Chondrocyte (in vitro differentiated cells): ENCODE measurements at regions not wholly inside any gene's neighbourhood (a gene's known extent, or its start where the extent isn't known, plus 50 kb on each side); places are given as distances from the start of the nearest gene placed in this dataset.

Experiments
- DNase-seq: peaks from one replicate; pipeline ENCODE4 v3.0.0; 2021; ENCODE audit warnings: mixed read lengths, low spot score
- H3K27ac Mint-ChIP-seq: one replicate; pipeline ENCODE4 v1.8.0; 2021; ENCODE audit warnings: mild to moderate bottlenecking, moderate library complexity, mixed read lengths; ENCODE audit not compliant: unreplicated experiment
- H3K27me3 Mint-ChIP-seq: 2 replicates; pipeline ENCODE4 v1.8.0; 2021; ENCODE audit warnings: low read depth, mixed read lengths
- H3K36me3 Mint-ChIP-seq: 2 replicates; pipeline ENCODE4 v1.8.0; 2021; ENCODE audit warnings: low read depth, mixed read lengths
- H3K4me1 Mint-ChIP-seq: 2 replicates; pipeline ENCODE4 v1.8.0; 2021; ENCODE audit warnings: low read depth, mild to moderate bottlenecking, mixed read lengths
- H3K4me3 Mint-ChIP-seq: one replicate; pipeline ENCODE4 v1.8.0; 2021; ENCODE audit warnings: mild to moderate bottlenecking, moderate library complexity, mixed read lengths; ENCODE audit not compliant: unreplicated experiment
- H3K9me3 Mint-ChIP-seq: 2 replicates; pipeline ENCODE4 v1.8.0; 2021; ENCODE audit warnings: low read depth, mixed read lengths
- TF ChIP-seq, protein P1 (sequence below): fragments of 200-600 bp; sonication (generic); IDR thresholded peaks from 2 replicates; pipeline ENCODE4 v1.5.0; 2021; ENCODE audit warnings: antibody characterized with exemption, mild to moderate bottlenecking, moderate library complexity

DNA sequence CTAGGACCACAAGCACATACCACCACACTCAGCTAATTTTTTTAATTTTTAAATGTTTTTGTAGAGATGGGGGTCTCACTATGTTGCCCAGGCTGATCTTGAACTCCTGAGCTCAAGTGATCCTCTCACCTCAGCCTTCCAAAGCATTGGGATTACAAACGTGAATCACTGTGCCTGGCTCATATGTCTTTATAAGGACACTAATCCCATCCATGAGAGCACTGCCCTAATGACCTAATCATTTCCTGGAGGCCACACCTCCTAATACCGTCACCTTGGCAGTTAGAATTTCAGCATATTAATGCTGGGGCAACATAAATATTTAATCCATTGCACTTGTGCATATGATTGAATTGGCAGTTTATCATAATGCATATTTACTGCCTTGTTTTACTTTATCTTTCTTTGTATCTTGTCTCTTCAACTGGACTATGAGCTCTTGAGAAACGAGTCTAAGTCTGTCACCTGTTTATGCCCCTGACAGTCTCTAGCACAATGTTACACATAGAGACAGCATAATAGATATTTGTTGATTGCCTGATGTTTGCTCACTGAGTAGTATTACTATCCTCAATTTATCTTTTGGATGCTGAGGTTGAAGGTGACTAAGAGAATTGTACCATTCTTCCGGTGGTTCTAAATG, 172.0 kb downstream of the AASDH start:
- no peak overlapping the region for H3K4me3 Mint-ChIP-seq
- peaks cover 3% of the 10 kb centered on the region for H3K4me1 Mint-ChIP-seq
- TF ChIP-seq, protein P1, sequence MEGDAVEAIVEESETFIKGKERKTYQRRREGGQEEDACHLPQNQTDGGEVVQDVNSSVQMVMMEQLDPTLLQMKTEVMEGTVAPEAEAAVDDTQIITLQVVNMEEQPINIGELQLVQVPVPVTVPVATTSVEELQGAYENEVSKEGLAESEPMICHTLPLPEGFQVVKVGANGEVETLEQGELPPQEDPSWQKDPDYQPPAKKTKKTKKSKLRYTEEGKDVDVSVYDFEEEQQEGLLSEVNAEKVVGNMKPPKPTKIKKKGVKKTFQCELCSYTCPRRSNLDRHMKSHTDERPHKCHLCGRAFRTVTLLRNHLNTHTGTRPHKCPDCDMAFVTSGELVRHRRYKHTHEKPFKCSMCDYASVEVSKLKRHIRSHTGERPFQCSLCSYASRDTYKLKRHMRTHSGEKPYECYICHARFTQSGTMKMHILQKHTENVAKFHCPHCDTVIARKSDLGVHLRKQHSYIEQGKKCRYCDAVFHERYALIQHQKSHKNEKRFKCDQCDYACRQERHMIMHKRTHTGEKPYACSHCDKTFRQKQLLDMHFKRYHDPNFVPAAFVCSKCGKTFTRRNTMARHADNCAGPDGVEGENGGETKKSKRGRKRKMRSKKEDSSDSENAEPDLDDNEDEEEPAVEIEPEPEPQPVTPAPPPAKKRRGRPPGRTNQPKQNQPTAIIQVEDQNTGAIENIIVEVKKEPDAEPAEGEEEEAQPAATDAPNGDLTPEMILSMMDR, result no peak
- no peaks in the 10 kb centered on the region for H3K36me3 Mint-ChIP-seq
- H3K9me3 Mint-ChIP-seq, result no peaks in the 10 kb centered on the region
- no peak overlapping the region for H3K27ac Mint-ChIP-seq
- no peak for DNase-seq
- no peaks in the 10 kb centered on the region for H3K27me3 Mint-ChIP-seq

DNA sequence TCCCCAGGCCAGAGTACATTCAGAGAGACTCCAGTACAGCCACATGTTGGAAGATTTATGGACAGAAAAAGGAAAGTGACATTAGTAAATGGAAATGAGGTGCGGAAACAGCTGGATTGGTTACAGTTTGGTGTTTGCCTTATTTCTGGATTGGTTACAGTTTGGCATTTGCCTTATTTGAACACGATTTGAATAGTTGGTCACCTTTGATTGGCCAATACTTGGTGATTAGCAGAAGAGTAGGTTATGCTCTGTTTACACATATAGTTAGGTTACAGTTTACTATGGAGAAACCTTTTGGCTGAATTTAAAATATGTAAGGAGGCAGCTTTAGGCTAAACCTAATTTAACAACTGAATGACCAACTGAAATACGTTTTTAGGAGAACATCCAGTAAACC, 173.7 kb downstream of the AASDH start:
- H3K36me3 Mint-ChIP-seq, result no peaks in the 10 kb centered on the region
- H3K27me3 Mint-ChIP-seq, result no peaks in the 10 kb centered on the region
- H3K27ac Mint-ChIP-seq, result no peak overlapping the region
- no peak overlapping the region for H3K4me3 Mint-ChIP-seq
- H3K4me1 Mint-ChIP-seq, result peaks cover 3% of the 10 kb centered on the region
- DNase-seq, result no peak
- no peaks in the 10 kb centered on the region for H3K9me3 Mint-ChIP-seq
- TF ChIP-seq, protein P1, result no peak

DNA sequence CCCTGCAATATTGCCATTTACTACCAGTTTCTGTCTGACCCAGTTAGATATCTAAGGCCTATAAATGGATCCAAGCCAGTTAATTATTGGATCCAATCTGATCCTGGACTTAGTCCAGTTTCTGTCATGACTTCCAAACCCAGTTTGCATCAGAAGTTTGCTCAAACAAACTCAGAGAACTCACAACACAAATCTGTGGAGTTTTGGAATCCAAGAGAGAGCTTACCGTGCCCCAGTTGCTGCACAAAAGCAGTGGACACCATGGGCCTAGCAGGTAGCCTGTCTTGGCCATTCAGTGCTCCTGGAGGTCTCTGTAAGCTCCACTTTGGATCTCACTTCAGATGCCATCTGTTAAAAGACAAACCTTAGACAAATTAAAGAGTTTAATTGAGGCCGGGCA, 174.5 kb downstream of the AASDH start:
- Mint-ChIP-seq H3K27me3 (no peaks in the 10 kb centered on the region), H3K36me3 (no peaks in the 10 kb centered on the region), H3K9me3 (no peaks in the 10 kb centered on the region), H3K4me1 (peaks cover 3% of the 10 kb centered on the region), H3K27ac (no peak overlapping the region), H3K4me3 (no peak overlapping the region)
- TF ChIP-seq, protein P1, result no peak
- DNase-seq, result no peak

DNA sequence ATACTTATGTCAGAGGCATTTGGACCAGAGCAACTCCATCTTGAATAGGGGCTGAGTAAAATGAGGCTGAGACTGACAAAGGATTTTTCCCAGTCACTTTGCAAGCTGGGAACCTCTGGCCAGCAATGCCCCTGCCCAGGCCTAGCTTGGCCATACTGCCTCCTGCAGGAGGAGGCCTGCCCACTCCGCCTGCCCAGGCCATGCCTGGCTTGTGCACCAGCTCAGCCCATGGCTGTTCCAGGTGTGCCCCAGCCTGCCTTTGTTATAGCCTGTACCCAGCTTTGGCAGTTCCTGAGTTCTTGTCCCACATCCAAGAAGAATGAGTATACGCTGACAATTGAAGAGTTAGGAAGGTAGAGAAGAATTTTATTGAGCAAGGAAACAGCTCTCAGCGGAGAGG, 176.1 kb downstream of the AASDH start:
- H3K27ac Mint-ChIP-seq, result no peak overlapping the region
- H3K36me3 Mint-ChIP-seq, result no peaks in the 10 kb centered on the region
- TF ChIP-seq, protein P1, result no peak
- H3K4me3 Mint-ChIP-seq, result no peak overlapping the region
- no peaks in the 10 kb centered on the region for H3K9me3 Mint-ChIP-seq
- no peaks in the 10 kb centered on the region for H3K27me3 Mint-ChIP-seq
- peaks cover 3% of the 10 kb centered on the region for H3K4me1 Mint-ChIP-seq
- DNase-seq, result no peak

DNA sequence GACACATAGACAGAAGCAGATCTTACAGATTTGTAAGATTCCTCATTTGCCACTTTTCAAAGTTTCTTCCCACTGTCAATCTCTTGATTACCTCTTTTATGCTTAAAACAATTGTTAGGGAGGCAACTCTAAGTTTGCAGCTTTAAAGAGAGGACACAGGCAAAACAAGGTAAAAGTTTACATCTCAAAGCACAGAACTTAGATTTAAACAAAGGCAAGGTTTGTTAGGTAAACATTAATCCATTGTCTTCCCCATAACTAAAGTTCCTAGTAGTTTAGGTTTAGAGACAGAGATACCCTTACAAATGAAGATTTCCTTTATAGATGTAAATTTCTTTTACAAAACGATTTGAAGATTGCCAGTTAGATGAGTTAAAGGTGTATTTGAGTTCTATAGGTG, 176.9 kb downstream of the AASDH start:
- H3K27ac Mint-ChIP-seq, result no peak overlapping the region
- no peak for DNase-seq
- TF ChIP-seq, protein P1, result no peak
- H3K4me3 Mint-ChIP-seq, result no peak overlapping the region
- H3K36me3 Mint-ChIP-seq, result no peaks in the 10 kb centered on the region
- no peaks in the 10 kb centered on the region for H3K27me3 Mint-ChIP-seq
- H3K4me1 Mint-ChIP-seq, result no peaks in the 10 kb centered on the region
- H3K9me3 Mint-ChIP-seq, result no peaks in the 10 kb centered on the region
